Esophagus squamous epithelium (tissue), 5 donors: ENCODE measurements at regions not wholly inside any gene's neighbourhood (a gene's known extent, or its start where the extent isn't known, plus 50 kb on each side); places are given as distances from the start of the nearest gene placed in this dataset.
"Not testable (repeated sequence)": the region's sequence is repeated elsewhere in the genome, so short reads cannot be mapped to it uniquely, and the experiment has no call there.

Source experiments
- DNase-seq: peaks from one replicate; lab custom pipeline; 2025; lab: John Stamatoyannopoulos, UW
- H3K27ac ChIP-seq, 4 donors: fragments of 200-600 bp; sonication (generic); one replicate each; pipeline ENCODE4 v1.5.1; 2016 to 2019; ENCODE audit warnings: mild to moderate bottlenecking in 1 of 4
- H3K27me3 ChIP-seq, 4 donors: fragments of 200-600 bp; sonication (generic); 1 replicate in 3 of 4; 2 replicates in 1 of 4; pipeline versions ENCODE4 v1.5.1 to v1.6.0; 2017 to 2021; ENCODE audit warnings: antibody characterized with exemption in 1 of 4
- H3K36me3 ChIP-seq, 3 donors: fragments of 200-600 bp; sonication (generic); one replicate each; pipeline ENCODE4 v1.5.1; 2016 to 2019
- H3K4me1 ChIP-seq, 3 donors: fragments of 200-600 bp; sonication (generic); one replicate each; pipeline ENCODE4 v1.5.1; 2017 to 2019
- H3K4me3 ChIP-seq, 4 donors: fragments of 200-600 bp; sonication (generic); 1 replicate in 3 of 4; 2 replicates in 1 of 4; pipeline ENCODE4 v1.5.1; 2016 to 2019; ENCODE audit warnings: mild to moderate bottlenecking in 2 of 4, moderate library complexity in 1 of 4
- H3K9me3 ChIP-seq, 3 donors: fragments of 200-600 bp; sonication (generic); one replicate each; pipeline ENCODE4 v1.5.1; 2016 to 2019
- CTCF ChIP-seq, 6 experiments: fragments of 450-650 bp in 4 of 6; fragments of 200-600 bp in 2 of 6; sonication (generic) in 2 of 6; IDR thresholded peaks; one replicate each; pipeline ENCODE4 v1.5.1; 2016 to 2019; ENCODE audit warnings: antibody characterized with exemption in 6 of 6, mild to moderate bottlenecking in 4 of 6, moderate library complexity in 4 of 6
- POLR2A ChIP-seq, 4 donors: fragments of 450-650 bp; IDR thresholded peaks; one replicate each; pipeline ENCODE4 v1.6.1; 2017; ENCODE audit warnings: antibody characterized with exemption in 4 of 4, mild to moderate bottlenecking in 4 of 4, moderate library complexity in 3 of 4
- WGBS, 2 donors: methylation state at CpG; one replicate each; pipeline ENCODE4 v1.1.5; 2018; 5-methylcytosine and 5-hydroxymethylcytosine counted together
- intact Hi-C: fragments of 100-400 bp; cut with DNase I; formaldehyde crosslinking; loops from one replicate; pipeline ENCODE4 v1.15.0; 2022
- donor health status: DM: yes; HTN: yes; CAD: no.

GRCh38 chr3:168951368-168951767, 712.1 kb downstream of the MECOM start:
- Histone ChIP-seq H3K27me3 (no peaks in the 10 kb centered on the region), H3K9me3 (no peaks in the 10 kb centered on the region), H3K27ac (no peak overlapping the region), H3K4me3 (no peak overlapping the region), H3K36me3 (no peaks in the 10 kb centered on the region), H3K4me1 (no peaks in the 10 kb centered on the region)
- intact Hi-C loops: no loop called here
- DNase-seq: no peak
- WGBS, 2 donors: 53 to 63% methylated on average over 4 of the region's 4 CpGs
- TF ChIP-seq POLR2A (IDR thresholded peaks at IDR 0.05) (no peak), CTCF (IDR thresholded peaks at IDR 0.05) (no peak)

GRCh38 chr3:168950622-168951021, 712.9 kb downstream of the MECOM start:
- no peak overlapping the region for H3K4me3 ChIP-seq
- DNase-seq: no peak
- intact Hi-C loops: no loop called here
- H3K36me3 ChIP-seq: no peaks in the 10 kb centered on the region
- no peaks in the 10 kb centered on the region for H3K27me3 ChIP-seq
- H3K9me3 ChIP-seq: no peaks in the 10 kb centered on the region
- no peak for TF ChIP-seq CTCF (IDR thresholded peaks at IDR 0.05)
- TF ChIP-seq POLR2A (IDR thresholded peaks at IDR 0.05): no peak
- H3K4me1 ChIP-seq: no peaks in the 10 kb centered on the region
- H3K27ac ChIP-seq: no peak overlapping the region
- 29 to 35% methylated on average over 1 of the region's 1 CpG for WGBS, 2 donors

GRCh38 chr3:168939651-168940238, 723.8 kb downstream of the MECOM start:
- WGBS, 2 donors: 50 to 80% methylated on average over 1 of the region's 1 CpG
- intact Hi-C loops: no loop called here
- TF ChIP-seq CTCF (IDR thresholded peaks at IDR 0.05): no peak
- no peak for TF ChIP-seq POLR2A (IDR thresholded peaks at IDR 0.05)
- H3K27me3 ChIP-seq: no peaks in the 10 kb centered on the region
- H3K9me3 ChIP-seq: no peaks in the 10 kb centered on the region
- no peaks in the 10 kb centered on the region for H3K36me3 ChIP-seq
- no peaks in the 10 kb centered on the region for H3K4me1 ChIP-seq
- H3K27ac ChIP-seq: no peak overlapping the region
- no peak overlapping the region for H3K4me3 ChIP-seq
- DNase-seq: no peak

GRCh38 chr3:168933614-168934013, 729.9 kb downstream of the MECOM start:
- no peaks in the 10 kb centered on the region for H3K9me3 ChIP-seq
- no peak for DNase-seq
- no peaks in the 10 kb centered on the region for H3K27me3 ChIP-seq
- H3K4me1 ChIP-seq: no peaks in the 10 kb centered on the region
- intact Hi-C loops: no loop called here
- no peaks in the 10 kb centered on the region for H3K36me3 ChIP-seq
- TF ChIP-seq CTCF (IDR thresholded peaks at IDR 0.05): no peak
- TF ChIP-seq POLR2A (IDR thresholded peaks at IDR 0.05): no peak
- WGBS, 2 donors: 56 to 74% methylated on average over 5 of the region's 5 CpGs
- H3K4me3 ChIP-seq: no peak overlapping the region
- H3K27ac ChIP-seq: no peak overlapping the region

GRCh38 chr3:168929997-168930396, 733.5 kb downstream of the MECOM start:
- 59 to 79% methylated on average over 3 of the region's 3 CpGs for WGBS, 2 donors
- DNase-seq, H3K4me1 ChIP-seq, H3K36me3 ChIP-seq, H3K4me3 ChIP-seq, intact Hi-C loops, H3K27ac ChIP-seq, H3K9me3 ChIP-seq, H3K27me3 ChIP-seq: not testable (repeated sequence)

GRCh38 chr3:168926426-168926825, 737.1 kb downstream of the MECOM start:
- H3K4me1 ChIP-seq: no peaks in the 10 kb centered on the region
- H3K36me3 ChIP-seq: no peaks in the 10 kb centered on the region
- H3K27ac ChIP-seq: no peak overlapping the region
- intact Hi-C loops: no loop called here
- no peak for DNase-seq
- no peak for TF ChIP-seq CTCF (IDR thresholded peaks at IDR 0.05)
- no peak for TF ChIP-seq POLR2A (IDR thresholded peaks at IDR 0.05)
- 38 to 54% methylated on average over 1 of the region's 1 CpG for WGBS, 2 donors
- no peaks in the 10 kb centered on the region for H3K9me3 ChIP-seq
- H3K27me3 ChIP-seq: no peaks in the 10 kb centered on the region
- H3K4me3 ChIP-seq: no peak overlapping the region
